ENCODE measurements at regions not wholly inside any gene's neighbourhood (a gene's known extent, or its start where the extent isn't known, plus 50 kb on each side); places are given as distances from the start of the nearest gene placed in this dataset.

DNA sequence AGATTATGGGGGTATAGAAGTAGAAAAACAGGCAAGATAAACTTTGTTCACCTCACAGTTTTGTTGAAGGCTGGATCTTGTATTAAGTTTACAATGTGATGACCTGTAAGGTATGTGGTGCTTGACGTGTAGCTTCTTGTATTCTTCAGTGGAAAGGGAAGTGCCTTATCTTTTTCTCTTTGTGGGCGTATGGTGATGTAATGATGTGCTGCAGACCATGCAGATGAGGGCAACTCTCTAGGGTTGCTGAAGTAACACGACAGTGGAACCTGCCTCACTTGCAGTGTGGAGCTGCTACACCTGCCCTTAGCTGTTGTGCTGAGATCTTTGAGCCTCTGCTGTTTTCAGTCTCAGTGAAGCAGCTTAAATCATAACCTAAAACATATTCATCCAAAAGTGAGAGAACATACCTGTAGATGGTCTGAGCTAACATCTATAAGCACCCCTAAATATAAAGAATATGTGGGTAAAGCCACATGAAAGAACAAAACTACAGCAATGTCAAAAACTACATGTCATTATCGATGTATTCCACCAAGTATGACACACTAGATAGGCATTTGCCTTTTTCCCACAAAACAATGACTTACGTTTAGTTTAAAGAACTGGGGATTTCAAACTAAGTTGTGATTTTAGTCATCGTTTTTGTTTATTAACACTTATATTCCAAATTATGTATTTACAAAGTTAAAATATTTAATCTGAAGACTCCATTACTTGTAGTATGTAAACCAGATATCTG, 1144.1 kb downstream of the CNTNAP5 start:
- TF ChIP-seq NFYB (IDR thresholded peaks at IDR 0.05; ENCODE audit: insufficient read depth, low read depth, low read length) (no peak), YY1 (IDR thresholded peaks at IDR 0.05; ENCODE audit: low read depth, low read length) (no peak), SIN3A (IDR thresholded peaks at IDR 0.05; ENCODE audit: low read depth, low read length) (no peak), ATF7 (IDR thresholded peaks at IDR 0.05; ENCODE audit: low read depth) (no peak), BACH1 (IDR thresholded peaks at IDR 0.05; ENCODE audit: borderline replicate concordance) (no peak), CTCF (IDR thresholded peaks at IDR 0.05 in 2 of 3, conservative IDR thresholded peaks at IDR 0.05 in 1 of 3; ENCODE audit: control insufficient read depth in 2 of 3, extremely low read depth in 1 of 3, insufficient read depth in 1 of 3, low read depth in 3 of 3, low read length in 3 of 3) (no peak), POLR2A (IDR thresholded peaks at IDR 0.05; ENCODE audit: low read depth, low read length) (no peak), MAX (IDR thresholded peaks at IDR 0.05; ENCODE audit: low read depth, low read length) (no peak), RFX5 (IDR thresholded peaks at IDR 0.05; ENCODE audit: low read depth, low read length) (no peak), RCOR1 (conservative IDR thresholded peaks at IDR 0.05; ENCODE audit: low read depth, low read length) (no peak)

Data from GM12878 (cell line).